ENCODE measurements at regions not wholly inside any gene's neighbourhood (a gene's known extent, or its start where the extent isn't known, plus 50 kb on each side); places are given as distances from the start of the nearest gene placed in this dataset.

DNA sequence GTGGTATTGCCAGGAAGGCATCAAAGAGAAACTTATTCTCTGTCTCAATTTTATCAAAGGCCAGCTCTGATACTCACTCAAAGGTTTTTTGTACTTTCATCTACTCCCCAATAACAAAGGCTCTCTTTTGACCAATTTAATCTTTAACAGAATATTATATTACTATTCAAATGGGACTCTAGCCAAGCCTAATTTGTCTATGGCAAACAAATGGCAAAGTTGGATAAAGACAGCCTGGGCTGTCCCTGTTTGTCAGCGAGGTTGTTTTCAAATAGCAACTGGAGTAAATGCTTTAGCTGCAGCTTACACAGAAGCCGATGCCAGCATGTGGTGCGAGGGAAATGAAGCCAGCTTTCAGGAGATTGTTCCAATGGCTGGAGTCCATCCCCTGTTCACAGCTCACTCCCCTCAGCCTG is 80.1 kb upstream of the CTNNA2 start:
- no peaks in the 10 kb centered on the region for H3K36me3 ChIP-seq (ENCODE audit: control insufficient read depth in 2 of 4, insufficient read depth in 4 of 4, low read length in 3 of 4)
- H4K20me1 ChIP-seq (replicated peaks in 1 of 2; ENCODE audit: control insufficient read depth in 1 of 2, insufficient read depth in 2 of 2, low read length in 2 of 2), result no peaks in the 10 kb centered on the region
- no peak overlapping the region for H3K4ac ChIP-seq (replicated peaks; ENCODE audit: insufficient read length, low read depth, low read length)
- peaks cover 4 to 5% (median 4%) of the 10 kb centered on the region in 4 experiments; a peak in 5 of 7 replicates for H3K4me1 ChIP-seq (replicated peaks in 1 of 4; ENCODE audit: control insufficient read depth in 3 of 4, insufficient read depth in 4 of 4, low read length in 3 of 4)
- H3K56ac ChIP-seq (replicated peaks; ENCODE audit: insufficient read length, low read depth, low read length), result no peak overlapping the region
- ChIA-PET POLR2A (ENCODE audit: partially characterized antibody) (interaction anchor here (1.2 kb wide), 1 partner anchor 39 kb away, joined by 3 read pairs; no protein-coding TSS in a partner anchor), CTCF (ENCODE audit: partially characterized antibody) (interaction anchor here (0.8 to 1.5 kb wide), 3 partner anchors 13 to 282 kb away, joined by 3 to 6 read pairs (median 3); no protein-coding TSS in a partner anchor)
- 71% methylated on average over 3 of the region's 3 CpGs; no CpG with 5 or more reads in 1 of the 2 experiments for WGBS, 2 experiments (ENCODE audit: extremely low coverage in 1 of 2, insufficient coverage in 1 of 2, insufficient read length in 1 of 2, insufficient replicate concordance in 2 of 2, low coverage in 1 of 2, low lambda C conversion rate in 2 of 2, missing lambda C conversion rate in 1 of 2)
- no peak overlapping the region for H3K18ac ChIP-seq (ENCODE audit: extremely low read depth, low read length)
- H2BK5ac ChIP-seq (ENCODE audit: low read depth, low read length), result no peak overlapping the region
- H2AFZ ChIP-seq (ENCODE audit: low read length), result no peak overlapping the region
- H3K9me3 ChIP-seq (ENCODE audit: insufficient read depth in 2 of 2, low read depth in 1 of 2, low read length in 1 of 2), result no peaks in the 10 kb centered on the region
- no peak overlapping the region for H3K23ac ChIP-seq (ENCODE audit: insufficient read length)
- no peak overlapping the region for H2BK20ac ChIP-seq (ENCODE audit: low read length)
- H3K27ac ChIP-seq (ENCODE audit: low read depth, low read length), result no peak overlapping the region
- no peak for FAIRE-seq
- H2BK120ac ChIP-seq (replicated peaks; ENCODE audit: low read depth, low read length), result no peak overlapping the region
- no peak overlapping the region for H4K91ac ChIP-seq (replicated peaks; ENCODE audit: insufficient read length, low read length)
- H4K8ac ChIP-seq (ENCODE audit: extremely low read depth, insufficient read depth, low read length), result no peak overlapping the region
- no peak overlapping the region for H4K5ac ChIP-seq (ENCODE audit: insufficient read length, low read depth, low read length)
- H2AK5ac ChIP-seq (ENCODE audit: low read depth, low read length), result no peak overlapping the region
- H2BK15ac ChIP-seq (ENCODE audit: low read length), result no peak overlapping the region
- H3K4me3 ChIP-seq (ENCODE audit: extremely low read depth in 1 of 4, insufficient read depth in 2 of 4, low read depth in 3 of 4, low read length in 4 of 4), result no peak overlapping the region
- no peak overlapping the region for H3K14ac ChIP-seq (ENCODE audit: insufficient read length)
- no peaks in the 10 kb centered on the region for H3K23me2 ChIP-seq (ENCODE audit: low read depth, low read length)
- no peaks in the 10 kb centered on the region for H3K27me3 ChIP-seq (replicated peaks in 1 of 4; ENCODE audit: control insufficient read depth in 3 of 4, extremely low read depth in 1 of 4, insufficient read depth in 3 of 4, low read length in 3 of 4)
- TF ChIP-seq, protein P1, sequence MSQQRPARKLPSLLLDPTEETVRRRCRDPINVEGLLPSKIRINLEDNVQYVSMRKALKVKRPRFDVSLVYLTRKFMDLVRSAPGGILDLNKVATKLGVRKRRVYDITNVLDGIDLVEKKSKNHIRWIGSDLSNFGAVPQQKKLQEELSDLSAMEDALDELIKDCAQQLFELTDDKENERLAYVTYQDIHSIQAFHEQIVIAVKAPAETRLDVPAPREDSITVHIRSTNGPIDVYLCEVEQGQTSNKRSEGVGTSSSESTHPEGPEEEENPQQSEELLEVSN (IDR thresholded peaks at IDR 0.05), result peak; percentile 53; the same call in 1 of the 2 replicates
- TF ChIP-seq, protein P2, sequence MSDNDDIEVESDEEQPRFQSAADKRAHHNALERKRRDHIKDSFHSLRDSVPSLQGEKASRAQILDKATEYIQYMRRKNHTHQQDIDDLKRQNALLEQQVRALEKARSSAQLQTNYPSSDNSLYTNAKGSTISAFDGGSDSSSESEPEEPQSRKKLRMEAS (IDR thresholded peaks at IDR 0.05), result peak; percentile 38; the same call in 1 of the 2 replicates
- no peak for TF ChIP-seq CHD2 (IDR thresholded peaks at IDR 0.05; ENCODE audit: low read length)
- no peak for DNase-seq (ENCODE audit: low read depth in 1 of 2, low spot score in 2 of 2)
- no peak overlapping the region for H3K4me2 ChIP-seq (ENCODE audit: insufficient read depth in 1 of 2, low read depth in 2 of 2, low read length in 2 of 2)
- no peak overlapping the region for H3K9ac ChIP-seq (replicated peaks in 1 of 4; ENCODE audit: extremely low read depth in 1 of 4, low read depth in 3 of 4, low read length in 3 of 4)
- no peaks in the 10 kb centered on the region for H3K79me2 ChIP-seq (ENCODE audit: control insufficient read depth in 1 of 2, insufficient read depth in 2 of 2, low read length in 2 of 2)
- no peak overlapping the region for H2BK12ac ChIP-seq (ENCODE audit: low read depth, low read length)
- H3K79me1 ChIP-seq (ENCODE audit: low read depth, low read length), result no peaks in the 10 kb centered on the region

All from H1 (cell line).